GM12878 (cell line): ENCODE measurements at regions not wholly inside any gene's neighbourhood (a gene's known extent, or its start where the extent isn't known, plus 50 kb on each side); places are given as distances from the start of the nearest gene placed in this dataset.

Experiments
- GABPA ChIP-seq: IDR thresholded peaks from 2 replicates; pipeline ENCODE4 v1.6.1; 2014; ENCODE audit warnings: antibody characterized with exemption, low read depth, mild to moderate bottlenecking, inconsistent platforms
- MXI1 ChIP-seq: fragments of 150-350 bp; IDR thresholded peaks from 2 replicates; pipeline ENCODE4 v1.6.1; 2011; ENCODE audit warnings: low read depth, mild to moderate bottlenecking, inconsistent platforms, low read length, improper control_type of control experiment
- SRF ChIP-seq, 2 experiments: IDR thresholded peaks; 2 replicates each; pipeline ENCODE4 v1.6.1; 2011; ENCODE audit warnings: low read depth in 2 of 2, low read length in 2 of 2, mild to moderate bottlenecking in 1 of 2, moderate library complexity in 1 of 2
- TAF1 ChIP-seq: IDR thresholded peaks from 2 replicates; pipeline ENCODE4 v1.6.1; 2011; ENCODE audit warnings: mild to moderate bottlenecking, low read depth, low read length, borderline replicate concordance
- TF ChIP-seq, protein P1 (sequence below), 3 experiments: IDR thresholded peaks in 2 of 3; conservative IDR thresholded peaks in 1 of 3; 2 replicates each; pipeline ENCODE4 v1.5.1; 2011; ENCODE audit warnings: low read depth in 3 of 3, low read length in 3 of 3, mild to moderate bottlenecking in 3 of 3, control low read depth in 2 of 3, moderate library complexity in 2 of 3, inconsistent platforms in 1 of 3, mixed read lengths in 1 of 3; ENCODE audit not compliant: control insufficient read depth in 2 of 3, insufficient read depth in 1 of 3; ENCODE audit errors: extremely low read depth in 1 of 3

DNA sequence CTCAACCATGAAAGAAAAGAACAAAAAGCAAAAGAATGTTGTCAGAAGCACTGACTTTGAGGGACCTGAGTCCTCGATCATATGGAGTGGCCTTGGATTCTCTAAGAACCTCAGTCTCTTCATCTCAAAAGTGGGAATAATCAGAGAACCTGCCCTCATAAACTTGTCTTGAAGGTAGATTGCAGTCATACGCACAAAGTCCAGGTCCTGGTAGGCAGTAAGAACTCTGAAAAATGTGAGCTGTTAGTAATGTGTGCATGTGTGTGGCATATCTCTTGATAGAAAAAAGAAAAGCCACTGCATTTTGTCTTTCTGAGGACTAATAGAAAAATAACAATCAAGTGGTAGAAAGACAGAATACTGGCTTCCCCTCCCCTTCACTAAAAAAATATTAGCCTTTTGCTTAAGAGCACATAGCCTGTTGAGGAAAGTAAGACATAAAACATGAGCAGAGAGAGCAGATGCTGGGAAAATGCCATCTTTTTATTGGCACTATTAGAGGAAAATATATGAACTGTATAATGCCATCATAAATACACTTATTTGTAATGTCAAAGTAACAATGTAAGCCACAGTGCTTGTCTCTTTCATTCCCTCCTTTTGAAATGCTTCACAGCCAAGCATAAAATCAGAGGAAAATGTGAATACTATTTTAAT is 205.1 kb upstream of the TBX3 start:
- no peak for TF ChIP-seq MXI1
- TF ChIP-seq GABPA = no peak
- TF ChIP-seq SRF (IDR thresholded peaks at IDR 0.05; ENCODE audit: low read depth in 2 of 2, low read length in 2 of 2) = no peak
- TF ChIP-seq, protein P1, sequence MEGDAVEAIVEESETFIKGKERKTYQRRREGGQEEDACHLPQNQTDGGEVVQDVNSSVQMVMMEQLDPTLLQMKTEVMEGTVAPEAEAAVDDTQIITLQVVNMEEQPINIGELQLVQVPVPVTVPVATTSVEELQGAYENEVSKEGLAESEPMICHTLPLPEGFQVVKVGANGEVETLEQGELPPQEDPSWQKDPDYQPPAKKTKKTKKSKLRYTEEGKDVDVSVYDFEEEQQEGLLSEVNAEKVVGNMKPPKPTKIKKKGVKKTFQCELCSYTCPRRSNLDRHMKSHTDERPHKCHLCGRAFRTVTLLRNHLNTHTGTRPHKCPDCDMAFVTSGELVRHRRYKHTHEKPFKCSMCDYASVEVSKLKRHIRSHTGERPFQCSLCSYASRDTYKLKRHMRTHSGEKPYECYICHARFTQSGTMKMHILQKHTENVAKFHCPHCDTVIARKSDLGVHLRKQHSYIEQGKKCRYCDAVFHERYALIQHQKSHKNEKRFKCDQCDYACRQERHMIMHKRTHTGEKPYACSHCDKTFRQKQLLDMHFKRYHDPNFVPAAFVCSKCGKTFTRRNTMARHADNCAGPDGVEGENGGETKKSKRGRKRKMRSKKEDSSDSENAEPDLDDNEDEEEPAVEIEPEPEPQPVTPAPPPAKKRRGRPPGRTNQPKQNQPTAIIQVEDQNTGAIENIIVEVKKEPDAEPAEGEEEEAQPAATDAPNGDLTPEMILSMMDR (IDR thresholded peaks at IDR 0.05 in 2 of 3, conservative IDR thresholded peaks at IDR 0.05 in 1 of 3; ENCODE audit: control insufficient read depth in 2 of 3, extremely low read depth in 1 of 3, insufficient read depth in 1 of 3, low read depth in 3 of 3, low read length in 3 of 3) = no peak
- no peak for TF ChIP-seq TAF1
